Posterior cingulate gyrus (tissue), 11 donors: ENCODE measurements at regions not wholly inside any gene's neighbourhood (a gene's known extent, or its start where the extent isn't known, plus 50 kb on each side); places are given as distances from the start of the nearest gene placed in this dataset.
"Not testable (repeated sequence)": the region's sequence is repeated elsewhere in the genome, so short reads cannot be mapped to it uniquely, and the experiment has no call there.

Experiments used
- DNase-seq, 10 donors: peaks; one replicate each; pipeline versions ENCODE4 v3.0.0 to v3.0.0-alpha.2; 2020 to 2021; ENCODE audit warnings: mixed read lengths in 3 of 10
- intact Hi-C: fragments of 100-400 bp; cut with DNase I; formaldehyde crosslinking; loops from one replicate; pipeline ENCODE4 v1.15.1; 2023

DNA sequence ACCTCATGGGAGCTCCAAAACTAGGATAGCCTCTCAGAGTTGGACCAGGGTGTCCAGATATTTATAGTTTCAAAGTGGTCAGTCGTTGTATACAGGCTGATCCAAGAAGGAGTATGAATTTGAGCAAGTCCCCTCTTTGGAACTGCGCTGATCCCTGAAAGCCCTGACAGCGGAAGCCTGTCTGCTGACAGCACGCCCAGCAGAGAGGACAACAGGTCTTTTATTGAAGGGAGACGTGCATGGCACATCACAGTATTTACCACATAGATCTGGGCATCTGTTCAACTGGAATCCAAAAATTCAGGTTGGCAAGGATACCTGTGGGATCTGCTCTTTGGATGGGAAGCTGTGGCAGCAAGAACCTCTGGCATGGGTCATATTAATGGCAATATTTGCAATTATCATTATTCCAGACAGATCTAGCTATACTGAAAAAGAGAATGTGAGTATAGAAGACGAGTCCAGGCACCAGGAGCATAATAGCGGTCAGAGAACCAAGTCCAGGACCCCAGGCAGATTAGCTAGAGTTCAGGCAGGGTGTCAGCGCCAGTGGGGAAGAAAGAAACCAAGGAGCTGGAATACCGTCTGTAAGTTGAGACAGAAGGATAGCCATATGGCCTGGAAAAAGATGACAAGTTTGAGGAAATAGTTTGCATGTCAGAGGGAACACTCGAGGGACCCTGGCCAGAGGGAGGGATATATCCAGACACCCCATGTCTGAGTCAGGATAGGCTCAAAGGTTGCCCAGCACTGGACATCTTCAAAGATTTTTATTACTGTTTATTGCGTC lies 260.4 kb upstream of the FANCL start:
- intact Hi-C loops, result no loop called here
- peak in 1 of 10 donors; percentile 34 for DNase-seq

DNA sequence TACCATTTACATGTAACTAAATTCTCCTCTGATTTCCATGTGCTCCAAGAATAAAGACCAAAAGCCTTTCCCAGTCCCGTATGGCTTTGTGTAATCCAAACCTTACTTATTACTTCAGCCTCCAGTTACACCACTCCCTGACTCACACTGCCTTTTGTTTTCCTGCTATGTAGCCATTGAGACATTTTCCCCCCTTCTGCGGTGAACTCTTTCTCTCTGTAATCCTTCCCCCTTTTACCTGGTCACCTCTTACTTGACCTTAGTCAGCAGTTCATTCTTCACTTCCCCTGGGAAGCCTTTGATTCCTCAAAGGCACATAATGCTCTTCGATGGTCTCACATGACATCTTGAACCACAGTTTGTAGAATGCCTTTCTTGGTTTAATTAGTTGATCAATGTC lies 256.0 kb upstream of the FANCL start:
- no peak for DNase-seq
- intact Hi-C loops, result no loop called here

GRCh38 chr2:58495806-58496205 lies 254.7 kb upstream of the FANCL start:
- intact Hi-C loops, result no loop called here
- DNase-seq, result no peak

DNA sequence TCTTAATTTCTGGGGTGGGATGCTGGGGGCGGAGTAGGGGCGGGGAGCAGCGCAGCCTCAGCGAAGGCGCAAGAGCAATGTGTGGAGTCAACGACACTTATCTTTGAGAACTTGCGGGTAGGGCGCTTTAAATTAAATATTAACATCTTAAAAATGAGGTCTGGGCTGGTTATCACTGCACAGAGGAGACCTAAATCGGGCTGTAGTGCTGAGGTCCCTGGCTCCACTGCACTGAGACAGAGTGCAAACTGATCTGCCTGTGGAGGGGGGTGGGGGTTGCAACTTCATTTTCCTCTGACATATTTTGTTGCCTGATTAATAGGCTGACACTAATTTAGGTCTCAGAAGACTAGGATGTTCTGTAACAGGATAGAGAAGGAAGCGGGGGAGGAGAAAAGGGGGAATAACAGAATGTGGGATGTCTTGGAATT lies 253.0 kb upstream of the FANCL start:
- no peak for DNase-seq
- intact Hi-C loops, result no loop called here

- intact Hi-C loops, result no loop called here
- no peak for DNase-seq
Measured at GRCh38 chr2:58484629-58485028, 243.5 kb upstream of the FANCL start.

- intact Hi-C loops, result no loop called here
- no peak for DNase-seq
Measured at GRCh38 chr2:58484221-58484620, 243.1 kb upstream of the FANCL start.

DNA sequence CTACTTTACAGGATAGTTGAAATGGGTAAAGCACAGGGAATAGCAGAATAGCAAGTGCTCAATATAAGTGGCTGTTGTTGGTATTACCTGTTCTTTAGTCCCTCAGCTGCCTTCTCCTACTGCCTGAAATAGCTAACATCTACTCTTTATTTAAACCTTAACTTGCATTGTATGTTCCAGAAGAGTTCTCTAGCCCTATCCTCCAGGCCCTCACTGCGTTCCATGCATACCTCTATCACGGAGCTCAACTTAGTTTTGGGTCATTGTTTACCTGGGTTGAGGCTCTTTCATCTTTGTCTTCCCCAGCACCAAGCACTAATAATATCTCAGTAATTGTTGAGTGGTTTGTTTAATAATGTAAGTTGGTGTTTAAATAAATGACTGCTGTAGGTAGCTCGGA lies 242.2 kb upstream of the FANCL start:
- no peak for DNase-seq
- intact Hi-C loops, result no loop called here

GRCh38 chr2:58481670-58482069 lies 240.5 kb upstream of the FANCL start:
- intact Hi-C loops, result no loop called here
- no peak for DNase-seq

DNA sequence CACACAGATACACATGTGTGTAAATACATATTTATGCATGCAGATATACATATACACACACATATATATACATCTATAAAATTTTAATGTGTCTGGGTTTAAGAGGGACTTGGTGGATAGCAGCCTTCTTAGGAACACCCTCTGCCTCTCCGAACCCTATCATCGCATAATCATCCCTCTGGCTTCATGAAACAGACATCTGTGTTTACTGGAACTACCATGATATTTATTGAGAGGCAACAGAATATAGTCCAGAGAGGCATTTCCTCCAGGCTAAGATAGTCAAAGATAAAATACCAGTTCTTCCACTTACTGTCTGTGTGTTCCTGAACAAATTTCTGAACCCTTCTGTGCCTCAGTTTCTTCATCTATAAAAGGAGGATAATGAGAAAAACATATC lies 239.0 kb upstream of the FANCL start:
- intact Hi-C loops, result no loop called here
- no peak for DNase-seq

DNA sequence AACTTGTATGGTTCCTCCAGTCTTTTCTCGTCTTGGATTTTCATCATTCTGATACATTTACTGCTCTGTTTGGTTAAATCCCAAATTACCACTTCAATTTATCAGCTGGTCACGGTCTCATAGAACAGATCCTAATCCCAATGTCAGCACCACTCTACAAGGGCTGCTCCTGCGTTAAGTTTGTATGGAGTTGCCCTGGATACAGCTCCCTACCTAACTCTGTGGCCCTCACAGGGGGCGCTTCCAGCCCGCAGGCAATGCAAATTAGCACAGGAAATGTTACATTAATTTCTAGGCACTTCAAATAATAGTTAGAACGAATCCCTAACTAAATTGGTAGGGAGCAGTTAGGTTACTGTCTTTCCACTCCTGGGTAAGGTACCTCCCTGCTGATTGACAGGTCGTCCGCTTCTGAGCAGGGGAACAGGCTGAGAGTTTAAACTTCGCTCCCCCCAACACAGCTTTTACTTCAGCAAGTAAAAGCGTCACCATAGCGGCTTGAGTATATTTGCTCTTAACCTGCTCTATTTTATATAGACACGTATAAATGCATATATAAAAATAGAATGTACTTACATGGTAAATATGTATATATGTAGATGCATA lies 238.5 kb upstream of the FANCL start:
- no peak for DNase-seq
- intact Hi-C loops, result no loop called here

- intact Hi-C loops, result no loop called here
- no peak for DNase-seq
Measured at GRCh38 chr2:58476556-58476955, 235.4 kb upstream of the FANCL start.

GRCh38 chr2:58475756-58476155 lies 234.6 kb upstream of the FANCL start:
- intact Hi-C loops, result no loop called here
- DNase-seq, result no peak

- DNase-seq, result no peak
- intact Hi-C loops, result no loop called here
Measured at GRCh38 chr2:58473165-58473564, 232.0 kb upstream of the FANCL start.

DNA sequence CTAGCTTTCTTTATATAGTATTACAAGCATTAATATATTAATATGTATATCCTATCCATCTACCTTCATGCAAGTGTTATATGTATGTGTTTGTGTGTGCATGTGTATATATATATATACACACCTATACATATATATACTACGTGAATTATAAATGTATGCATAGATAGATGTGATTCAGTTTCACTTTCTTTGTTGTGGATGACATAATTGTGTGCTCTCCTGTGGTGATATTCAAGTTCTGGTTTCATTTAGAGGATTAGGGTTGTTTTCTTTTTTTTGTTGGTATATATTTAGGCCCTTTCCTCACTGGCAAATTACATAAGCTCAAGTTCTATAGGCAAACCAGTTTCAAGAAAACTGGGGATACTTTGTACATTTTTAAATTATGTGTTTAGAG lies 225.7 kb upstream of the FANCL start:
- DNase-seq, result no peak
- intact Hi-C loops, result no loop called here

- intact Hi-C loops, DNase-seq: not testable (repeated sequence)
Measured at GRCh38 chr2:58466021-58466420, 224.9 kb upstream of the FANCL start.

GRCh38 chr2:58460670-58461069 lies 219.5 kb upstream of the FANCL start:
- intact Hi-C loops, result no loop called here
- DNase-seq, result peak in 1 of 10 donors; percentile 71

- DNase-seq, result no peak
- intact Hi-C loops, result loop anchor here (5.0 kb wide), 2 partner anchors 103 to 542 kb away; no protein-coding TSS in a partner anchor
Measured at GRCh38 chr2:58449286-58450010, 208.3 kb upstream of the FANCL start.

DNA sequence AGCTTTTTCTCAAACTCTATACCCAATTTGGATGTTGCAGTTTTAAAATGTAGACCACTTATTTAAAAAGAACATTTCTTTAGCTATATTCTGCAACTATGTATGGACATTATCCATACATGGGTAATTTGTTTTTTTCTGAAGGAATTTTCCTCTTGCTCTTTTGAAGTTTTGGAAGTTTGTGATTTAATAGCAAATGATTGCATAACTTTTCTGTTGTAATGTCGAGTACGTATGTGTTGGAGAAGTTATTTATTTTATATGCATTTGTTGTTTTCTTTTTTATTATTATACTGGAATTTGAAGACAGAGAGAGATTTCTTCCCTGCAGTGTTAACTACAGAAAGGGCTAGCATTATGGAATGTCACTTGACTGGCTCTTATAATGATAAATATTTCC lies 207.7 kb upstream of the FANCL start:
- DNase-seq, result no peak
- intact Hi-C loops, result loop anchor here (1.0 to 5.0 kb wide), 3 partner anchors 318 to 690 kb away; no protein-coding TSS in a partner anchor

DNA sequence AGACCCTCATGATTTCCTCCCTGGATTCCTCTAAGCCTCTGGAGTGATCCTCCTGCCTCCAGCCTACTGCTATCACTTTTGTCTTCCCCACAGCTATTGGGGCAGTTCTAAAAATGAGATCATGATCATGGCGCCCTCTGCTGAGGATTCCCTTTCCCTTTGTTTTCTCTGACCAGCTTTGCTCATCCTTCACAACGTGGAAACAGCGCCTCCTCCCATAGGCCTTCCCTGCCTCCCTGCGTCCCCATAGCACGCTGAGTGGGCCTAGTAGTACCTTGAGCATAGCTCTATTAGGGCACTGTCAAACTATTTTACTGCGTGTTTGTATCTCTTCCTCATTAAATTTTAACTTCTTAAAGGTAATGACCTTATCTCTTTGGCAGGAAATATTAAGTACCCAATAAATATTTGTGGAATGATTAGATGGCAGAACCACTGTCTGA lies 207.0 kb upstream of the FANCL start:
- DNase-seq, result peak in 7 of 10 donors; percentile 53 to 93 (median 75)
- intact Hi-C loops, result loop anchor here (1.0 to 5.0 kb wide), 3 partner anchors 317 to 689 kb away; no protein-coding TSS in a partner anchor

DNA sequence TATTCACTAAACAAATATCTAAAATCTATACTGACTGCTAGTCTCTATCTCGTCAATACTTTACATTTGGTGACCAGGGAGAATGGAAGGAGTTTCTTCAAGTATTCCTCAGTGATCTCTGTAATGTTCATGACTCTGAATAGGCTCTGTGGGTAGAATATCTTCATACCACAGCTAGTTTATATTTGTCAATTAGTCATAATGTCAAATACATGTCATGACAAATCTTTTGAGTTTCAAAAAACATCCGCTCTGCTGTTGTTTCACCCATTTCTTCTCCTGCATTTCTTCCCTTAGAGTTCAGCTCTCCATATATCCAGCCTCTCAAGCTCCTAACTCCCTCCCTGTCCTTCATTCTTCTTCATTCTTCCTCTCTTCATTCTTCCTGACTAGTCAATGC lies 206.5 kb upstream of the FANCL start:
- DNase-seq, result no peak
- intact Hi-C loops, result loop anchor here (5.0 kb wide), 1 partner anchor 540 kb away; no protein-coding TSS in a partner anchor

DNA sequence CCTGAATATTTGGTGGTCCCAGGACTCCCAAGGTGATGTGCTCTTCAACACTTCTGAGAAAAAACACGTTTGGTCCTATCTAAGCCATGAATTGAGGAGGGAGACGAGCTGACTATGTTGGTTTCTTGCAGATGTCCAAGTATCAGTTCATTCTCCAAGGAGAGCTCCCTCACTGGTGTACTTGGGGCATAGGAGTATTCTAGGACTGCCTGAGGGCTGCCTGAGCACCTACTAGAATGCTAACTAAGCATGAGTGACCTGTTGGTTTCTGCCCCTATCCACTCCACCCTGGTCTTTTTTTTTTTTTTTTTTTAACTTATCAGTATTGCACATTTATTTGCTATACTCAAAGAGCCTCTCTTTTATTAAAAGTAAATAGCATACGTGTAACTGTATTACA lies 200.5 kb upstream of the FANCL start:
- DNase-seq, result no peak
- intact Hi-C loops, result no loop called here
